WERI-Rb-1 (cell line): ENCODE measurements at regions not wholly inside any gene's neighbourhood (a gene's known extent, or its start where the extent isn't known, plus 50 kb on each side); places are given as distances from the start of the nearest gene placed in this dataset.

Experiments used
- DNase-seq: peaks from one replicate; pipeline ENCODE4 v3.0.0-alpha.2; 2020
- H3K27ac ChIP-seq: fragments of 250-450 bp; sonication (Bioruptor Pico); 2 replicates; pipeline ENCODE4 v1.5.1; 2020; ENCODE audit warnings: mild to moderate bottlenecking, moderate library complexity
- H3K27me3 ChIP-seq: fragments of 250-450 bp; sonication (Bioruptor Pico); 2 replicates; pipeline ENCODE4 v1.5.1; 2021; ENCODE audit warnings: mild to moderate bottlenecking, low read depth, moderate library complexity; ENCODE audit not compliant: insufficient read depth, severe bottlenecking
- H3K36me3 ChIP-seq: fragments of 250-450 bp; sonication (Bioruptor Pico); 2 replicates; pipeline ENCODE4 v1.5.1; 2020; ENCODE audit warnings: mild to moderate bottlenecking, moderate library complexity
- H3K4me3 ChIP-seq: 2 replicates; pipeline ENCODE4 v1.5.1; 2011; ENCODE audit warnings: low read depth, mild to moderate bottlenecking, control low read depth, low read length
- H3K9me3 ChIP-seq: fragments of 250-450 bp; sonication (Bioruptor Pico); 2 replicates; pipeline ENCODE4 v1.5.1; 2021; ENCODE audit warnings: mild to moderate bottlenecking, moderate library complexity; ENCODE audit not compliant: severe bottlenecking
- CTCF ChIP-seq: IDR thresholded peaks from 2 replicates; pipeline ENCODE4 v1.5.1; 2011; ENCODE audit warnings: low read depth, mild to moderate bottlenecking, control low read depth, inconsistent platforms, low read length

- no peak overlapping the region for H3K27ac ChIP-seq
- TF ChIP-seq CTCF, result no peak
- no peak for DNase-seq
- no peaks in the 10 kb centered on the region for H3K27me3 ChIP-seq
- H3K36me3 ChIP-seq, result no peaks in the 10 kb centered on the region
- no peaks in the 10 kb centered on the region for H3K9me3 ChIP-seq
- H3K4me3 ChIP-seq, result no peak overlapping the region
These were observed 304.5 kb downstream of the GRIN2B start for GRCh38 chr12:13676880-13677279.

- Histone ChIP-seq H3K36me3 (no peaks in the 10 kb centered on the region), H3K27me3 (no peaks in the 10 kb centered on the region), H3K27ac (no peak overlapping the region), H3K9me3 (no peaks in the 10 kb centered on the region), H3K4me3 (no peak overlapping the region)
- no peak for DNase-seq
- no peak for TF ChIP-seq CTCF
These were observed 311.0 kb downstream of the GRIN2B start for GRCh38 chr12:13670285-13670866.

- TF ChIP-seq CTCF, result no peak
- no peak overlapping the region for H3K27ac ChIP-seq
- no peak for DNase-seq
- no peaks in the 10 kb centered on the region for H3K27me3 ChIP-seq
- no peak overlapping the region for H3K4me3 ChIP-seq
- no peaks in the 10 kb centered on the region for H3K9me3 ChIP-seq
- H3K36me3 ChIP-seq, result no peaks in the 10 kb centered on the region
These were observed 312.5 kb downstream of the GRIN2B start for GRCh38 chr12:13668880-13669279.

GRCh38 chr12:13666806-13667205, 314.6 kb downstream of the GRIN2B start:
- TF ChIP-seq CTCF, result no peak
- Histone ChIP-seq H3K36me3 (no peaks in the 10 kb centered on the region), H3K27me3 (no peaks in the 10 kb centered on the region), H3K27ac (no peak overlapping the region), H3K9me3 (no peaks in the 10 kb centered on the region), H3K4me3 (no peak overlapping the region)
- no peak for DNase-seq

- TF ChIP-seq CTCF, result peak; percentile 80
These were observed 320.2 kb downstream of the GRIN2B start for GRCh38 chr12:13661005-13661887.

More at GRCh38 chr12:13661005-13661887, 320.2 kb downstream of the GRIN2B start:
- DNase-seq, result peak; percentile 58
- Histone ChIP-seq H3K36me3 (no peaks in the 10 kb centered on the region), H3K27me3 (no peaks in the 10 kb centered on the region), H3K9me3 (no peaks in the 10 kb centered on the region), H3K27ac (no peak overlapping the region), H3K4me3 (no peak overlapping the region)
